HepG2 (cell line): ENCODE measurements at regions not wholly inside any gene's neighbourhood (a gene's known extent, or its start where the extent isn't known, plus 50 kb on each side); places are given as distances from the start of the nearest gene placed in this dataset.

ENCODE experiments used
- ATF5 ChIP-seq: sonication (generic); formaldehyde crosslinking; IDR thresholded peaks from 2 replicates; pipeline ENCODE4 v1.4.0; 2020; ENCODE audit warnings: mild to moderate bottlenecking, low read depth, missing genetic modification reagents
- DNMT3B ChIP-seq: conservative IDR thresholded peaks from 2 replicates; pipeline ENCODE4 v1.6.1; 2016; ENCODE audit warnings: missing biosample characterization, control low read depth
- ESRRA ChIP-seq: sonication (generic); formaldehyde crosslinking; IDR thresholded peaks from 2 replicates; pipeline ENCODE4 v1.5.1; 2020; ENCODE audit warnings: mild to moderate bottlenecking, low read depth, missing genetic modification reagents
- FOXK2 ChIP-seq: fragments of 450-650 bp; IDR thresholded peaks from 2 replicates; pipeline ENCODE4 v1.6.1; 2016
- IKZF4 ChIP-seq: sonication (generic); formaldehyde crosslinking; IDR thresholded peaks from 2 replicates; pipeline ENCODE4 v1.5.1; 2020; ENCODE audit warnings: borderline replicate concordance, mild to moderate bottlenecking, low read depth, missing genetic modification reagents; ENCODE audit errors: not compliant biosample characterization
- JUNB ChIP-seq: sonication (generic); formaldehyde crosslinking; IDR thresholded peaks from 2 replicates; pipeline ENCODE4 v1.8.0; 2022; ENCODE audit warnings: missing genetic modification reagents, mild to moderate bottlenecking, borderline replicate concordance
- KAT8 ChIP-seq: IDR thresholded peaks from 2 replicates; pipeline ENCODE4 v1.6.1; 2016; ENCODE audit warnings: missing genetic modification reagents, missing compliant biosample characterization
- MAF1 ChIP-seq: sonication (generic); formaldehyde crosslinking; IDR thresholded peaks from 2 replicates; pipeline ENCODE4 v1.5.0; 2020; ENCODE audit warnings: missing genetic modification reagents, borderline replicate concordance
- MLX ChIP-seq: IDR thresholded peaks from 2 replicates; pipeline ENCODE4 v1.6.1; 2016
- NCOA2 ChIP-seq: sonication (generic); formaldehyde crosslinking; IDR thresholded peaks from 2 replicates; pipeline ENCODE4 v1.8.0; 2022; ENCODE audit warnings: inconsistent platforms
- PITX1 ChIP-seq: sonication (generic); formaldehyde crosslinking; IDR thresholded peaks from 2 replicates; pipeline ENCODE4 v1.5.1; 2020; ENCODE audit warnings: mild to moderate bottlenecking, missing genetic modification reagents
- RARG ChIP-seq: sonication (generic); formaldehyde crosslinking; IDR thresholded peaks from 2 replicates; pipeline ENCODE4 v1.4.0; 2020; ENCODE audit warnings: low read depth, mild to moderate bottlenecking, missing genetic modification reagents
- SAP130 ChIP-seq: IDR thresholded peaks from 2 replicates; pipeline ENCODE4 v1.6.1; 2016; ENCODE audit warnings: low read depth
- SIN3B ChIP-seq: fragments of 150-350 bp; IDR thresholded peaks from 2 replicates; pipeline ENCODE4 v1.6.1; 2014; ENCODE audit warnings: low read length
- SIX1 ChIP-seq: sonication (generic); formaldehyde crosslinking; IDR thresholded peaks from 2 replicates; pipeline ENCODE4 v1.4.0; 2020; ENCODE audit warnings: missing genetic modification reagents, borderline replicate concordance
- YEATS2 ChIP-seq: sonication (generic); formaldehyde crosslinking; IDR thresholded peaks from 2 replicates; pipeline ENCODE4 v1.4.0; 2020; ENCODE audit warnings: missing genetic modification reagents, borderline replicate concordance
- TF ChIP-seq, protein P1 (sequence below): sonication (generic); formaldehyde crosslinking; IDR thresholded peaks from 2 replicates; pipeline ENCODE4 v1.5.1; 2020; ENCODE audit warnings: mild to moderate bottlenecking, missing genetic modification reagents, borderline replicate concordance
- TF ChIP-seq, protein P2 (sequence below), 2 experiments: sonication (generic) in 1 of 2; formaldehyde crosslinking in 1 of 2; IDR thresholded peaks; 2 replicates each; pipeline versions ENCODE4 v1.6.1 to v1.9.0; 2014 to 2022; ENCODE audit warnings: antibody characterized with exemption in 1 of 2, borderline replicate concordance in 1 of 2, inconsistent platforms in 1 of 2, low read depth in 1 of 2, missing genetic modification reagents in 1 of 2

GRCh38 chr2:145777297-145777696 is 1257.4 kb upstream of the ZEB2 start (continued):
- TF ChIP-seq IKZF4 (CRISPR knock-in tag), result no peak
- TF ChIP-seq, protein P1, sequence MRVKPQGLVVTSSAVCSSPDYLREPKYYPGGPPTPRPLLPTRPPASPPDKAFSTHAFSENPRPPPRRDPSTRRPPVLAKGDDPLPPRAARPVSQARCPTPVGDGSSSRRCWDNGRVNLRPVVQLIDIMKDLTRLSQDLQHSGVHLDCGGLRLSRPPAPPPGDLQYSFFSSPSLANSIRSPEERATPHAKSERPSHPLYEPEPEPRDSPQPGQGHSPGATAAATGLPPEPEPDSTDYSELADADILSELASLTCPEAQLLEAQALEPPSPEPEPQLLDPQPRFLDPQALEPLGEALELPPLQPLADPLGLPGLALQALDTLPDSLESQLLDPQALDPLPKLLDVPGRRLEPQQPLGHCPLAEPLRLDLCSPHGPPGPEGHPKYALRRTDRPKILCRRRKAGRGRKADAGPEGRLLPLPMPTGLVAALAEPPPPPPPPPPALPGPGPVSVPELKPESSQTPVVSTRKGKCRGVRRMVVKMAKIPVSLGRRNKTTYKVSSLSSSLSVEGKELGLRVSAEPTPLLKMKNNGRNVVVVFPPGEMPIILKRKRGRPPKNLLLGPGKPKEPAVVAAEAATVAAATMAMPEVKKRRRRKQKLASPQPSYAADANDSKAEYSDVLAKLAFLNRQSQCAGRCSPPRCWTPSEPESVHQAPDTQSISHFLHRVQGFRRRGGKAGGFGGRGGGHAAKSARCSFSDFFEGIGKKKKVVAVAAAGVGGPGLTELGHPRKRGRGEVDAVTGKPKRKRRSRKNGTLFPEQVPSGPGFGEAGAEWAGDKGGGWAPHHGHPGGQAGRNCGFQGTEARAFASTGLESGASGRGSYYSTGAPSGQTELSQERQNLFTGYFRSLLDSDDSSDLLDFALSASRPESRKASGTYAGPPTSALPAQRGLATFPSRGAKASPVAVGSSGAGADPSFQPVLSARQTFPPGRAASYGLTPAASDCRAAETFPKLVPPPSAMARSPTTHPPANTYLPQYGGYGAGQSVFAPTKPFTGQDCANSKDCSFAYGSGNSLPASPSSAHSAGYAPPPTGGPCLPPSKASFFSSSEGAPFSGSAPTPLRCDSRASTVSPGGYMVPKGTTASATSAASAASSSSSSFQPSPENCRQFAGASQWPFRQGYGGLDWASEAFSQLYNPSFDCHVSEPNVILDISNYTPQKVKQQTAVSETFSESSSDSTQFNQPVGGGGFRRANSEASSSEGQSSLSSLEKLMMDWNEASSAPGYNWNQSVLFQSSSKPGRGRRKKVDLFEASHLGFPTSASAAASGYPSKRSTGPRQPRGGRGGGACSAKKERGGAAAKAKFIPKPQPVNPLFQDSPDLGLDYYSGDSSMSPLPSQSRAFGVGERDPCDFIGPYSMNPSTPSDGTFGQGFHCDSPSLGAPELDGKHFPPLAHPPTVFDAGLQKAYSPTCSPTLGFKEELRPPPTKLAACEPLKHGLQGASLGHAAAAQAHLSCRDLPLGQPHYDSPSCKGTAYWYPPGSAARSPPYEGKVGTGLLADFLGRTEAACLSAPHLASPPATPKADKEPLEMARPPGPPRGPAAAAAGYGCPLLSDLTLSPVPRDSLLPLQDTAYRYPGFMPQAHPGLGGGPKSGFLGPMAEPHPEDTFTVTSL (CRISPR knock-in tag), result peak; percentile 95
- no peak for TF ChIP-seq SIX1
- no peak for TF ChIP-seq PITX1
- TF ChIP-seq RARG, result no peak
- peak; percentile 79 for TF ChIP-seq KAT8 (CRISPR knock-in tag)
- peak; percentile 71 for TF ChIP-seq SAP130
- TF ChIP-seq NCOA2, result peak; percentile 57; the same call in 1 of the 2 replicates
- TF ChIP-seq DNMT3B (CRISPR knock-in tag), result 0 out of 2 replicates have a peak, but pooled peaks have one; percentile 33
- peak; percentile 40; the same call in 1 of the 2 replicates for TF ChIP-seq YEATS2
- no peak for TF ChIP-seq SIN3B
- TF ChIP-seq ESRRA (CRISPR knock-in tag), result 0 out of 2 replicates have a peak, but pooled peaks have one; percentile 18
- TF ChIP-seq MLX, result peak; percentile 45; the same call in 1 of the 2 replicates
- TF ChIP-seq ATF5 (CRISPR knock-in tag), result no peak
- TF ChIP-seq FOXK2, result no peak
- peak; percentile 78; the same call in 1 of the 2 replicates for TF ChIP-seq JUNB (CRISPR knock-in tag)
- TF ChIP-seq MAF1 (CRISPR knock-in tag), result no peak
- TF ChIP-seq, protein P2, sequence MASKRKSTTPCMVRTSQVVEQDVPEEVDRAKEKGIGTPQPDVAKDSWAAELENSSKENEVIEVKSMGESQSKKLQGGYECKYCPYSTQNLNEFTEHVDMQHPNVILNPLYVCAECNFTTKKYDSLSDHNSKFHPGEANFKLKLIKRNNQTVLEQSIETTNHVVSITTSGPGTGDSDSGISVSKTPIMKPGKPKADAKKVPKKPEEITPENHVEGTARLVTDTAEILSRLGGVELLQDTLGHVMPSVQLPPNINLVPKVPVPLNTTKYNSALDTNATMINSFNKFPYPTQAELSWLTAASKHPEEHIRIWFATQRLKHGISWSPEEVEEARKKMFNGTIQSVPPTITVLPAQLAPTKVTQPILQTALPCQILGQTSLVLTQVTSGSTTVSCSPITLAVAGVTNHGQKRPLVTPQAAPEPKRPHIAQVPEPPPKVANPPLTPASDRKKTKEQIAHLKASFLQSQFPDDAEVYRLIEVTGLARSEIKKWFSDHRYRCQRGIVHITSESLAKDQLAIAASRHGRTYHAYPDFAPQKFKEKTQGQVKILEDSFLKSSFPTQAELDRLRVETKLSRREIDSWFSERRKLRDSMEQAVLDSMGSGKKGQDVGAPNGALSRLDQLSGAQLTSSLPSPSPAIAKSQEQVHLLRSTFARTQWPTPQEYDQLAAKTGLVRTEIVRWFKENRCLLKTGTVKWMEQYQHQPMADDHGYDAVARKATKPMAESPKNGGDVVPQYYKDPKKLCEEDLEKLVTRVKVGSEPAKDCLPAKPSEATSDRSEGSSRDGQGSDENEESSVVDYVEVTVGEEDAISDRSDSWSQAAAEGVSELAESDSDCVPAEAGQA (IDR thresholded peaks at IDR 0.05; ENCODE audit: low read depth), result no peak
- TF ChIP-seq, protein P2 (CRISPR knock-in tag; IDR thresholded peaks at IDR 0.05; ENCODE audit: borderline replicate concordance), result no peak
